Colonic mucosa (tissue), 4 donors: ENCODE measurements at regions not wholly inside any gene's neighbourhood (a gene's known extent, or its start where the extent isn't known, plus 50 kb on each side); places are given as distances from the start of the nearest gene placed in this dataset.

ENCODE experiments used
- DNase-seq: peaks from one replicate; pipeline ENCODE4 v3.0.0-alpha.2; 2020
- H3K27ac ChIP-seq: fragments of 200-600 bp; one replicate; pipeline ENCODE4 v1.8.0; 2021
- H3K27me3 ChIP-seq: fragments of 200-600 bp; one replicate; pipeline ENCODE4 v1.8.0; 2021
- H3K36me3 ChIP-seq: fragments of 200-600 bp; one replicate; pipeline ENCODE4 v1.8.0; 2021
- H3K4me1 ChIP-seq: fragments of 200-600 bp; one replicate; pipeline ENCODE4 v1.8.0; 2021; ENCODE audit warnings: mild to moderate bottlenecking
- H3K4me3 ChIP-seq: fragments of 200-600 bp; one replicate; pipeline ENCODE4 v1.8.0; 2021
- H3K9ac ChIP-seq, 2 donors: one replicate each; pipeline ENCODE4 v1.7.0; 2013; ENCODE audit warnings: control low read depth in 2 of 2, low read depth in 2 of 2, low read length in 2 of 2
- H3K9me3 ChIP-seq: fragments of 200-600 bp; one replicate; pipeline ENCODE4 v1.8.0; 2021
- intact Hi-C: fragments of 100-400 bp; cut with DNase I; formaldehyde crosslinking; loops from one replicate; pipeline ENCODE4 v1.14.1; 2022
- TF ChIP-seq, protein P1 (sequence below): fragments of 200-600 bp; IDR thresholded peaks from one replicate; pipeline ENCODE4 v1.8.0; 2022; ENCODE audit warnings: antibody characterized with exemption, mild to moderate bottlenecking
- donor health status: healthy.
- donor health status: DM: no; HTN: no; CAD: no.
- donor health status: DM: no; HTN: no; CAD: no.

DNA sequence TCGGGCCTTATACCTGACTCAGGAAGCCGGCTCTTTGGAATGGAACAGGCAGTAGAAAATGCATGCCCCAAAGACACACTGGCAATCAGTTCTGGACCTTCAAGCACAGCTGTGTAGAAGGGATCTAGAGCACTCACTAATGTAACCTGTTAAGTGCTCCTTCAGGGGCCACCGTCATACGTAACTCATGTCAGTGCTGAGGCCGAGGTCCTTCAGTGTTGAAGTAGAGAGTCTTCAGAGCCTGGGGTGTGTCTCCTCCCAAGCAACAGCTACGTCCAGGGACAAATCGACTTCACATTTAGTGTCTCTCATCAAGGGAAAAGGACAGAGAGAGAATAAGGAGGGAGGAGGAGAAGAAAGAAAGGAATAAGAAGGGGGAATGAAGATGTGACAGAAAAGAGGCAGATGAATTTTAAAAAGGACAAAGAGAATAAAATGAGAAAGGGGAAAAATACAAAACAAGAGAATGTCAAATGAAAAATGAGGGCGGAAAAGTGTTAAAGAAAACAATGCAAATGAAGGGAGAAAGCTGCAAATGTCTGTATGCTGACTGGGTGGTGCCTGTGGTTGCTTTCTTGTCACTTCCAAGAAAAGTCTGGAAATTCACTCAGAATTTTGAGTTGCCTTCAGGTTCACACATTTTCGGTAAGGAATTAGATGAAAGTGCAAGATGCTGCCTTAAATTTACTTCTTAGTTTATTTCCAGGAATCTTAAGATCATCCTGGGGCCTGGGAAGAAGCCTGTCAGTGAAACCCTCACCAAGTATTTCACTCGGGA lies 989.4 kb downstream of the GRID1 start:
- DNase-seq = no peak
- intact Hi-C loops = no loop called here

DNA sequence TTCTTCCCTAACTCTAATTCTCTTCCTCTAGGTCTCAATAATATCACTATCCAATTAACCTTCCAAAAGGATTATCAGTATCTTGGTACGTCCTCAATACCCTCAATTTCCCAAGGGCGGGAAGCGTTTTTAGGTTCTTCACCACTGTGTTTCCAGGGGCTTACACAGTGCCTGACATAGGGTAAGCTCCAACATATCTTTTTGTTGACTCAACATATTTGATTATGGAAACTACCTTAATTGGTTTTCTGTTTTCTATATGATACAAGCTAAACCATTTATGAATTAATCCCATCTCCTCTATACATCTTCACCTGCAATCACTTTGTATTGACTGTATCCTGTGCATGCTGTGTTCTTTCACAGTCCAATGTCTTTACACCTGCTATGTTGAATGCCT lies 987.3 kb downstream of the GRID1 start:
- intact Hi-C loops = no loop called here
- H3K4me1 ChIP-seq = no peaks in the 10 kb centered on the region
- H3K9ac ChIP-seq = no peak overlapping the region
- H3K27me3 ChIP-seq = no peaks in the 10 kb centered on the region
- no peaks in the 10 kb centered on the region for H3K9me3 ChIP-seq
- DNase-seq = no peak
- no peak overlapping the region for H3K4me3 ChIP-seq
- TF ChIP-seq, protein P1, sequence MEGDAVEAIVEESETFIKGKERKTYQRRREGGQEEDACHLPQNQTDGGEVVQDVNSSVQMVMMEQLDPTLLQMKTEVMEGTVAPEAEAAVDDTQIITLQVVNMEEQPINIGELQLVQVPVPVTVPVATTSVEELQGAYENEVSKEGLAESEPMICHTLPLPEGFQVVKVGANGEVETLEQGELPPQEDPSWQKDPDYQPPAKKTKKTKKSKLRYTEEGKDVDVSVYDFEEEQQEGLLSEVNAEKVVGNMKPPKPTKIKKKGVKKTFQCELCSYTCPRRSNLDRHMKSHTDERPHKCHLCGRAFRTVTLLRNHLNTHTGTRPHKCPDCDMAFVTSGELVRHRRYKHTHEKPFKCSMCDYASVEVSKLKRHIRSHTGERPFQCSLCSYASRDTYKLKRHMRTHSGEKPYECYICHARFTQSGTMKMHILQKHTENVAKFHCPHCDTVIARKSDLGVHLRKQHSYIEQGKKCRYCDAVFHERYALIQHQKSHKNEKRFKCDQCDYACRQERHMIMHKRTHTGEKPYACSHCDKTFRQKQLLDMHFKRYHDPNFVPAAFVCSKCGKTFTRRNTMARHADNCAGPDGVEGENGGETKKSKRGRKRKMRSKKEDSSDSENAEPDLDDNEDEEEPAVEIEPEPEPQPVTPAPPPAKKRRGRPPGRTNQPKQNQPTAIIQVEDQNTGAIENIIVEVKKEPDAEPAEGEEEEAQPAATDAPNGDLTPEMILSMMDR = no peak
- no peaks in the 10 kb centered on the region for H3K36me3 ChIP-seq
- H3K27ac ChIP-seq = no peak overlapping the region

More for the DNA sequence above, 989.4 kb downstream of the GRID1 start:
- H3K27me3 ChIP-seq = no peaks in the 10 kb centered on the region
- no peak overlapping the region for H3K4me3 ChIP-seq
- H3K27ac ChIP-seq = no peak overlapping the region
- TF ChIP-seq, protein P1 = no peak
- no peaks in the 10 kb centered on the region for H3K4me1 ChIP-seq
- no peak overlapping the region for H3K9ac ChIP-seq
- H3K9me3 ChIP-seq = no peaks in the 10 kb centered on the region
- H3K36me3 ChIP-seq = no peaks in the 10 kb centered on the region

DNA sequence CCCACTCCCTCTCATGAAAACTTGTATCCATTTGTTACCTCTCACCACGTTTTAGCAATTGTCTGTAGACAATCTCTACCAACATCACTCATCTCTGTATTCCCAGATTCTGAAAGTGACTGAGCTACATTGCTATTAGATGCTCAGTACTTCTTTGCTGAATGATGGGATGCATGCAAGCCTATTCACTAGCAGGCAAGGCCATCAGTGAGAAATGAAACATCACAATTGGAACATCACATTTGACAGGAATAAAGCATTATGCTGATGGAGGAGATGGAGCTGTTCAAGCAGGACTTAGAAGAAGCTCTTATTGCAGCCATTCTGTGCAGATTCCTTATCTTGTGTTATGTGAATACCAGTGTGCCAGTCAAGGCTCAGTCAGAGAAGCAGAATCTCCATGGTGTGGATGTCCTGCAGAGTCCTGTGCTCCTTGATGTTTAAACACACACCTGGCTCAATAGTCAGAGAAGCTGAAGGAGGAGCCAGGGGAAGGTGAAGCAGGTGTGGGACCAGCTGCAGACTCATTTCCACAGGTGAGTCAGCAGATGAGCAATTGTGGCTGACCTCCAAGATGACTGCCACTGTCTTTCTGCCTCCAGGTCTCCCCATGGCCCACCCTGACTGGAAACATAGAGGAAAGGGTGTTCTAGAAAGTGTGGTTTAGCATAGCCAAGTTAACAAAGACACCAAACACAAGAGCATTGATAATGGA lies 965.5 kb downstream of the GRID1 start:
- no peaks in the 10 kb centered on the region for H3K36me3 ChIP-seq
- H3K4me1 ChIP-seq = no peaks in the 10 kb centered on the region
- TF ChIP-seq, protein P1 = no peak
- H3K27ac ChIP-seq = no peak overlapping the region
- no peak overlapping the region for H3K9ac ChIP-seq
- H3K9me3 ChIP-seq = no peaks in the 10 kb centered on the region
- no peak for DNase-seq
- H3K27me3 ChIP-seq = no peaks in the 10 kb centered on the region
- H3K4me3 ChIP-seq = no peak overlapping the region
- intact Hi-C loops = no loop called here

DNA sequence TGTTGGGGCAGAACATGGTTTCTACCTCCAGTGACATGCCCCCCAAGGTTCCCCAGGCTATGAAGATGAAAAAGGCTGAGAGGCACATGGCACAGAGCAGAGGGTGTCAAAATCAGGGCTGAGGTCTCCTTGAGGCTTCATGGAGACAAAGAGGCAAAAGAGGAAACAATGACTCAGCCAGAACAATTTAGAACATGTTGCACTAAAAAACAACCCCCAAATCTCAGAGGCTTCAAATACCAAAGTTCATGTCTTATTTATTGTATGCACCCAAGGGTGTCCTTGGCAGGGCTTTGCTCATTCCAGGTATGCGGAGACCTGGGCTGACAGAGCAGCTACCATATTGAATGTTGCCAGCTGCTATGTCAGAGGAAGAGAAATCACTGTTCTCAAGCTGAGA lies 964.1 kb downstream of the GRID1 start:
- no peak overlapping the region for H3K27ac ChIP-seq
- H3K9ac ChIP-seq = no peak overlapping the region
- TF ChIP-seq, protein P1 = no peak
- H3K4me3 ChIP-seq = no peak overlapping the region
- no peak for DNase-seq
- H3K9me3 ChIP-seq = no peaks in the 10 kb centered on the region
- intact Hi-C loops = no loop called here
- H3K4me1 ChIP-seq = no peaks in the 10 kb centered on the region
- H3K36me3 ChIP-seq = no peaks in the 10 kb centered on the region
- H3K27me3 ChIP-seq = no peaks in the 10 kb centered on the region

DNA sequence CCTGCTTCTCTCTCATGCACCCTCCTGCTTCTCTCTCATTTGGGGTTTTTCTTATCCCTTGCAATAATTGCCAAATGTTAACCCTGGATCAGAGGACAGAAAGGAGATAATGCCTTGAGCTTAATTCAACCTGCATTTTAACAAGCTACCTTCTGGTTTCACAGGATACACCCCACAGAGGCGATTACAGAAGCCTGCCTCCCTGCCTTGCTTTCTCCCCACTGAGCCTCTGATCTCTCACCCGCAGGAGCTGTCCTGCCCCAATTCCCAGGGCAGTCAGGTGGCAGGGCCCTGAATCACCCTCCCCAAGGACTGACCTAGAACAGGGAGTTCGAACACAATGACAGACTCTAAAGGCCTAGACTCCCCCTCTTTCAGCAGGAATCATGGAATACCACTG lies 959.5 kb downstream of the GRID1 start:
- Histone ChIP-seq H3K4me3 (no peak overlapping the region), H3K27ac (no peak overlapping the region), H3K9ac (no peak overlapping the region), H3K36me3 (no peaks in the 10 kb centered on the region), H3K9me3 (no peaks in the 10 kb centered on the region), H3K4me1 (no peaks in the 10 kb centered on the region), H3K27me3 (no peaks in the 10 kb centered on the region)
- no peak for DNase-seq
- intact Hi-C loops = no loop called here
- TF ChIP-seq, protein P1 = no peak
